Nucleus accumbens (tissue), 56 donors: ENCODE measurements at regions not wholly inside any gene's neighbourhood (a gene's known extent, or its start where the extent isn't known, plus 50 kb on each side); places are given as distances from the start of the nearest gene placed in this dataset.

Source experiments
- DNase-seq, 56 donors: peaks; one replicate each; lab custom pipeline; 2025; lab: John Stamatoyannopoulos, UW

- DNase-seq, result no peak
These were observed 199.6 kb upstream of the GAS1 start for GRCh38 chr9:87146933-87147332.

- DNase-seq, result peak in 8 of 56 donors; percentile 1 to 61 (median 38)
These were observed 200.5 kb upstream of the GAS1 start for GRCh38 chr9:87147839-87148238.

DNA sequence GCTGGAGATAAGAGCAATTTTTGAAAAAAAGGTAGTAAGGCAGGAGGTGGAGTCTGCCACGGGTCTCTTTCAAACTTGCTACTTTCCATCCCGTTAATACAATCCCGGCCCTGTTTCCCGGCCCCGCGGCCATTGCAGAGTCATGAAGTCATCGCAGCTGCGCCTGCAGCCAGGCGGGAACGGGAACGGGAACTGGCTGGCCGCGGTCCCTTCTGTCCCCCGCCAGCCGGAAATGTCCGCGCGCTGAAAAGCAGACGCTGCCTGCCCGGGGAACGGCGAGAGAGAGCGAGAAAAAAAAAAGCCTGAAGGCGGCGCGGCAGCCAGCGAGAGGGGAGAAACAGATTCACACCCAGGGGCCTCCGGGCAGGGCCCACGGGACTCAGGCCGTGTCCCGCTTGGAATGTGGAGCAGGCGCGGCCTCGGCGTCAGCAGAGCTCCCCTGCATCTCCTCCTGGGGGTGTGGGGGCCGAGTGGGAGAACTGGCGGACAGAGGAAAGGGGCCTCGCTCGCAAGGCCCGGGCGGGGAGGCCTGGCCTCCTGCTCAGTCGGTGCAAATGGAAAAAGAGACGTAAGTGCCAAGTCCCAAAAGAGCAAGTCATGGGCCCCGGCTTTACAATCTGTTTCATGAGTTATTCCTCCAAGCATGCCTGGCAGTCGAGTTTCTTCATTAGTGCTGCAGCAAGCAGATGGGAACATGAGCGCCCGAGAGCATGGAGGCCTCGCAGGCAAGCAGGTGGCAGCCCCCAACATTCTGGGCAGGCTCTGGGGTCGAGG is 201.2 kb upstream of the GAS1 start:
- DNase-seq, result peak in 55 of 56 donors; percentile 14 to 89 (median 78)

DNA sequence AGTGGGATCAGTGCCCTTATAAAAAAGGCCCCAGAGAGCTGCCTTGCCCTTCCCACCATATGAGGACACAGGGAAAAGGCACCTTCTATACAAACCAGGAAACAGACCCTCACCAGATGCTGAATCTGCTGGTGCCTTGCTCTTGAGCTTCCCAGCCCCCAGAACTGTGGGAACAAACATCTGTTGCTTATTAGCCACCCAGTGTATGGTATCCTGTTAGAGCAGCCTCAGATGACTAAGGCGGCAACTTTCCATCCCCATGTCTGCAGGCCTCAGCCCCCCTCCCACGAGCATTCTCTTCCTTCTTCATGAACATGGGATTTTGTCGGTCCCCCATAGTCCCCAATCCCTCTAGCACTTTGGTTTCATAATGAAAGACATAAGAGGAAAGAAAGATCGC is 202.5 kb upstream of the GAS1 start:
- no peak for DNase-seq

- DNase-seq, result peak in 1 of 56 donors; percentile 15
These were observed 204.9 kb upstream of the GAS1 start for GRCh38 chr9:87152256-87152655.

DNA sequence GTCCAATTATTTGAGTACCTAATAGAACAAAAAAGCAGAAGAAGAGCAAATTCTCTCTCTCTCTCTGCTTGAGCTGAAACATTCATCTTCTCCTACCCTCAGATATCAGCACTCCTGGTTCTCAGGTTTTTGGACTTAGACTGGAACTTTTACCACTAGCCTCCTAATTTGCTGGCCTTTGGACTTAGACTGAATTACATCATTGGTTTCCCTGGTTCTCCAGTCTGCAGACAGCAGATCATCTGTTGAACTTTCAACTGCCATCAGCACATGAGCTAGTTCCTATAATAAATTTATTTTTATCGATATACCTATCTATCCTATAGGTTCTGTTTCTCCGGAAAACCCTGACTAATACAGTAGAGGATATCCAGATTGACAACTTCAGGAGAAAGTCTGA is 208.9 kb upstream of the GAS1 start:
- no peak for DNase-seq

DNA sequence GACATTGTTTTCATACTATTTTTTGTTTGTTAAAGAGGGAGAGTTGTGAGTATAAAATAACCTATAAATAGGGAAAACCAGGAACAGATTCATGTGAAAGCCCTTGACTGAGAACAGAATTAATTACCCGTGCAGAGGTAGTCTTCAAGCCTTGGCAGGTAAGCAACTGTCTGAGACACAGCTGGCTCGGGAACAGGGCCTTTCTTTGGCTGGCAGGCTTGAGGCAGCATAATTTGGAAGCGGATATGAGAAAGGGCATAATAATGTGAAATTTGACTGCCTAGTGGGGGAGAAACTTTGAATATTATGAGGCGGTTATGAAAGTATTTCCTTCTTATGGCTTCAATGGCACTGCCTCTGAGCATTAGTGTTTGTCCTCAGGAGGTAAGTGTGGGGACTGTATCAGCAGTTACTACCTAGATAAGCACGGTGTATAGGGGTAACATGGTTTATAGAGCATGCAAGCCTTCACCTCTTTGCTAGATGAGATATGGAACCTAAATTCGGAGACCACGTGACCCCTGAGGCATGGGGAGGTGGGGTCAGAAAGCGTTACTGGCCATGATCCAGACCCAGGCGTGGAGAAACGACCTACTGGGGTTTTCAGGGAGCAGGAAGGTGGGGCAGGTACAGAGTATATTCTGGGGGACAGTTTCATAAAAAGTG is 210.2 kb upstream of the GAS1 start:
- no peak for DNase-seq

- no peak for DNase-seq
These were observed 211.5 kb upstream of the GAS1 start for GRCh38 chr9:87158765-87159164.

- peak in 3 of 56 donors; percentile 3 to 7 (median 3) for DNase-seq
These were observed 213.1 kb upstream of the GAS1 start for GRCh38 chr9:87160148-87161102.

DNA sequence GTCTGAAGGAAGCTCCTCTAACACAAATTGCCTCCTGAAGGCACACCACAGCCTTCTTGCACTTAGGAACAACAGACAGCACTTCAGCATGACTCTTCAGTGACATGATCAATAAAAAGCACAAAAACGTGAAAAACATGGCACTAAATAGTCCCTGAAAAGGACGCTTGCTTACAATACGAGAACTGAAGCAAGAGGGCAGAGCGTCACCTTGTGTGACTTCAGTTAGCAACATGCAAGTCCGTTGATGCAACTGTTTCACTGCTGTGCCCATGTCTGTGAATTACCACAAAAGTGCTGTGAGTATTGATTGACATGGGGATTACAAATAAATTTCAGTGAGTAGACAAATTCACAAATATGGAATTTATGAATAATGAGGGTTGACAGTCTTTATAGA is 219.9 kb upstream of the GAS1 start:
- DNase-seq, result no peak

GRCh38 chr9:87167582-87167981 is 220.3 kb upstream of the GAS1 start:
- DNase-seq, result no peak

DNA sequence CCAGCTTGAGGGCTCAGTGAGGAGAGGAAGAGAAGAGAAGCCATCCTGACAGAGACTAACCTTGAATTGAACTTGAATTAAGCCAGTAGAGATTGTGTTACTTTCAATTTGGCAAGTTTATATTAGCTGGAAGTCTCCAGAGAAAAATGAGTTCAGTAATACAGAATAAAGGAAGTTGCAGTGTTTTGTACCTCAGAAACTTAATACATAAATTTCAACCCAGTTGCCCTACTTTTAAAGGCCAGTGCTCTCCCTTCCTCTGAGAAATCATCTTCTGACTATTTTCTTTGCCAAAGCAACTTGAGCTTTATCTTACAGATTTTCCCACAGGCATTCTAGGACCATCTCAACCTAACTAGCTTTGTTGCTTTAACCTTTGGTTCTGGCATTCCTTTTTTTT is 231.0 kb upstream of the GAS1 start:
- DNase-seq, result no peak

DNA sequence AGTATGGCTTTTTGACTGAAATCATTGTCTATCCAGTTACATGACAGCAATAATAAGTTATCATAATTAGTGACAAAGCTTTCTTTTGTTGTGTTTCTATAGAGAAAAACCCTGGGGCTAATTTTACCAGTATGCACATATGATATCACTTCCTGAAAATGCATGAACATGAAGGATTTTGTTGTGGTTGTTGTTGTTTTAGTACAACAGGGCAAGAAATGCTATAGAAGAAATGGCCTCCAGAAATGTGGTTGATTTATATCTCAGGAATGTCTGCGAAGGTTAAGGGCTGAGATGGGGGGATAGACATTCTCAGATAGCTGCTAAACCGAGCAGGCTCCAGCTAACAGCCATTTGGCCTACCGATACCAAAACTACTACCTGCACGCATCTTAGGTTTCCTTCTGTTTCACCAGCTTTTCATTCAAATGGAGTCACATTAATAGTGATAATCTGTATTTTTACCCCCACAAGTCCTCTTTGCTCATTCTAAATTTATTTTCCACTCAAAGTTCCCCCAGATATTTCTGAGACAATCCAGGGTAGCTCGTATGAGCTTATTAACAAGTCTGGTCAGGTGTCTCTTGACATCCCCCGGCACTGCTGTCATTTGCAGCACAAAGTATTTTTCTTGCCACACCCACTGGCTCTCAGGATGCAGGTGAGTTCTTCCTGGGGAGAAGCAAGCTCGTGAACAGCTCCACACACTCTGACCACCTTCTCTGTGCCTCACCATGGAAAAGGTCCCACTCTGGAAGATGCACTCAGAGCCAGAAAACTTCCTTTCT is 232.4 kb upstream of the GAS1 start:
- DNase-seq, result no peak

DNA sequence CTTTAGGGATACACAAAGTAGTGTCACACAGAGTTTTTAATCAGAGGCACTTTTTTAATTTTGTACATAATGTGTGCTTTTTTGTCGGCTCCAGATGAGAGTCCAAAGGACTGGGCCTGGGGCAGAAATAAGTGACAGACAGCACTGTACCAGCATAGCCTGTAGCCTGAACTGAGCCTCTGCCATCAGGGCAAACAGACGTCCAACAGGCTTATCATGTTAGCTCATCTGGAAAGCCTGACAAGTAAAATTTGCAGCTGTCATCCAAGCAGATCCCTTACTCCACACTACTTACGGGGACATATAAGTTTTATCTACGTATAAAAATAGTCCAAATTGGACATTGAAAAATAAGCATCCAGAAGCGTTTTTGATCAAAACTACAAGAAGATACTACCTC is 233.1 kb upstream of the GAS1 start:
- no peak for DNase-seq

- no peak for DNase-seq
These were observed 233.5 kb upstream of the GAS1 start for GRCh38 chr9:87180841-87181240.

DNA sequence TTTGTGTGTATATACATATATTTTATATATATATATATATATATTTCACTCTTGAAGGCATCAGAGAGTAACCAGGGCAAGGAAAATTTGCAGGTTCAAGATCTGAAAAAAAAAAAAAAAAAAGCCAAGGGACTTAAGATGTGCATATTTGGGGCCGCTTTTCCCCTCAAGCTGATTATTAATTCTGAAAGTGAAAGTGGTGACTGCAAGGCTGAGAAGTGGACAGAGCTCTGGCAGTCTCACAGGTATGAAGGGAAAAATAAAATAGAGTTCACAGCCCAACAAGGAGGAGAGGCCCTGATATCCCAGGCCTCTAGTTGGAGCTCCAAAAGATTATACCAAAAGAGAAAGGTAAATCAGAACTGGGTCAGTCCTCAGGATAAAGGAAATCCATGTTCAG is 234.4 kb upstream of the GAS1 start:
- no peak for DNase-seq

GRCh38 chr9:87184956-87185642 is 237.8 kb upstream of the GAS1 start:
- no peak for DNase-seq

DNA sequence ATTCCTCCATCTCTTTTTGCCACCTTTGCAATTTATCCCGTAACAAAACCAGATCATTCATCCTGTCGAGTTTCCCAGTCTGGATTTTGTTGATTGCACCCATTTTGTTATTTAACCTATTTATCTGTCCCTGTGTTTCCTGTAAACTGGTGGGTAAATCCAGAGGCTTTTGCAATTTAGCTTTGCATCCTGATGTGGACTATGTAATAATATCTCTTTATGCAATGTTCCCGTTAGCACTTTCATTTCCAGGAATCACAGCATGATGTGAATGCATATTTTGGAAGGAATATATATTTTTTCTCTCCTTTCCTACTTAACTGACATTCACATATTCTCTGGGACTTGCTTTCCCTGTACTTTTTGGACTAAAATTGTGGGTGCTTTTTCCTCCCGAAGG is 240.3 kb upstream of the GAS1 start:
- no peak for DNase-seq

DNA sequence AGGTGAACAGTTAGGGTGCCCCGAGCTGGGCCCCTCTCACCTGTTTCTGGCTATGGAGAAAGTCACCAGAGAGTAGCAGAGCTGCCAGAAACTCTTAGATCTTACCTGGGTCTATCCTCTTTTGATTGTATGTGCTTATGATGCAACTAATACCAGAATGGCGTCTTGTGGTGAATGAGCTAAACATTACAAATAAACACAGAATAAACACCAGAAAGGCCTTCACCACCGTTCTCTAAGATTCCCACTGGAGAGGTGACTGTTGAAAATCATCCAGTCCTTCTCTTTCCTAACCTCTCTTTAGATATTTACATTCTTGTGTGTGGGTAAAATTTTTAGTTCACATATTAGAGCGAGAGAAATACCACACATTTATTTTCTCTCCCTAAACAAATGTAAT is 241.7 kb upstream of the GAS1 start:
- no peak for DNase-seq

DNA sequence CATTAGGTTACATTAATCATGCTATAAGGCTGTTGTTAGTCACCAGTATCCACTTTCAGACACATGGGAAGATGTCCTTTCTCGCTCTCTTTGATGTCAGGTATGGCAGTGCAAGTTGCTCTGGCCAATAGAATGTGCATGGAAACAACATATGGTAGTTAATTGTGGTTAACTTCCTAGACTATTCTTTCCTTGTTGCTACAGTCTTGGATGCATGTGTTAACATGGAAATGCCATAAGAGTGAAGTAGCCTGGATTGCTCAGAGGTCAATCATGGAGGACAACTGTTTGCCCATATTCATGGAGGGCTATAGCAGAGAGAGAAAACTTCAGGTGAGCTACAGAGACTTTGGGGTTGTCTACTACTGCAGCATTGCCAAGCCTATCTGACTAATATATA is 245.8 kb upstream of the GAS1 start:
- no peak for DNase-seq
